CD14-positive monocyte (primary cell): ENCODE measurements at regions not wholly inside any gene's neighbourhood (a gene's known extent, or its start where the extent isn't known, plus 50 kb on each side); places are given as distances from the start of the nearest gene placed in this dataset.

ENCODE experiments used
- DNase-seq, 3 donors: peaks; one replicate each; pipeline ENCODE4 v3.0.0-alpha.2; 2011 to 2022
- H2AFZ ChIP-seq: 2 replicates; pipeline ENCODE4 v1.6.0; 2012; ENCODE audit warnings: mild to moderate bottlenecking, low read depth, low read length, inconsistent platforms; ENCODE audit not compliant: insufficient read depth, poor library complexity, severe bottlenecking
- H3K27ac ChIP-seq, 2 donors: 1 replicate in 1 of 2; 2 replicates in 1 of 2; pipeline ENCODE4 v1.5.1; 2012 to 2013; ENCODE audit warnings: low read length in 2 of 2, control low read depth in 1 of 2, inconsistent platforms in 1 of 2, low read depth in 1 of 2, mild to moderate bottlenecking in 1 of 2
- H3K27me3 ChIP-seq, 2 donors: one replicate each; pipeline versions ENCODE4 v1.6.0 to v1.6.1; 2011 to 2013; ENCODE audit warnings: low read length in 2 of 2; ENCODE audit not compliant: control insufficient read depth in 2 of 2, insufficient read depth in 2 of 2
- H3K36me3 ChIP-seq, 2 donors: replicated peaks in 1 of 2; 1 replicate in 1 of 2; 2 replicates in 1 of 2; pipeline versions ENCODE4 v1.5.1 to v1.6.1; 2012 to 2013; ENCODE audit warnings: low read length in 2 of 2, control low read depth in 1 of 2, inconsistent platforms in 1 of 2, mild to moderate bottlenecking in 1 of 2; ENCODE audit not compliant: insufficient read depth in 2 of 2, control insufficient read depth in 1 of 2
- H3K4me1 ChIP-seq, 2 donors: 1 replicate in 1 of 2; 2 replicates in 1 of 2; pipeline versions ENCODE4 v1.5.1 to v1.6.1; 2012 to 2013; ENCODE audit warnings: low read length in 2 of 2, control low read depth in 1 of 2, inconsistent platforms in 1 of 2, mild to moderate bottlenecking in 1 of 2, moderate library complexity in 1 of 2; ENCODE audit not compliant: insufficient read depth in 2 of 2, control insufficient read depth in 1 of 2
- H3K4me2 ChIP-seq: replicated peaks from 2 replicates; pipeline ENCODE3; 2012; ENCODE audit warnings: low read length, moderate library complexity, mild to moderate bottlenecking; ENCODE audit not compliant: poor library complexity, severe bottlenecking; ENCODE audit errors: extremely low read depth
- H3K4me3 ChIP-seq, 3 experiments: fragments of 200-600 bp in 1 of 3; sonication (generic) in 1 of 3; replicated peaks in 1 of 3; 1 replicate in 2 of 3; 2 replicates in 1 of 3; pipeline ENCODE4 v1.5.1; 2011 to 2013; ENCODE audit warnings: low read length in 3 of 3, mild to moderate bottlenecking in 3 of 3, control low read depth in 2 of 3, low read depth in 2 of 3, inconsistent platforms in 1 of 3, moderate library complexity in 1 of 3
- H3K79me2 ChIP-seq: 2 replicates; pipeline ENCODE4 v1.6.0; 2012; ENCODE audit warnings: mild to moderate bottlenecking, control low read depth, inconsistent platforms, low read length, moderate library complexity; ENCODE audit not compliant: insufficient read depth
- H3K9ac ChIP-seq: 2 replicates; pipeline ENCODE4 v1.6.0; 2017; ENCODE audit warnings: low read length, mild to moderate bottlenecking; ENCODE audit not compliant: insufficient read depth, poor library complexity, severe bottlenecking
- H3K9me3 ChIP-seq, 2 donors: replicated peaks in 1 of 2; 1 replicate in 1 of 2; 2 replicates in 1 of 2; pipeline versions ENCODE4 v1.5.1 to v1.6.1; 2012 to 2013; ENCODE audit warnings: low read length in 2 of 2, control low read depth in 1 of 2; ENCODE audit not compliant: control insufficient read depth in 1 of 2, insufficient read depth in 1 of 2
- H4K20me1 ChIP-seq: 2 replicates; pipeline ENCODE4 v1.6.0; 2012; ENCODE audit warnings: mild to moderate bottlenecking, low read length, control low read depth, moderate library complexity; ENCODE audit not compliant: insufficient read depth
- H3K27ac Mint-ChIP-seq, 7 donors: one replicate each; pipeline ENCODE4 v1.8.0; 2020; ENCODE audit warnings: mild to moderate bottlenecking in 7 of 7, mixed read lengths in 7 of 7, moderate library complexity in 6 of 7, inconsistent platforms in 2 of 7
- H3K27me3 Mint-ChIP-seq, 3 donors: one replicate each; pipeline ENCODE4 v1.8.0; 2021 to 2022; ENCODE audit warnings: low read depth in 3 of 3, mild to moderate bottlenecking in 3 of 3, mixed read lengths in 3 of 3, moderate library complexity in 3 of 3, inconsistent platforms in 1 of 3
- H3K36me3 Mint-ChIP-seq, 2 donors: one replicate each; pipeline ENCODE4 v1.8.0; 2020; ENCODE audit warnings: mixed read lengths in 2 of 2, inconsistent platforms in 1 of 2, mild to moderate bottlenecking in 1 of 2
- H3K4me1 Mint-ChIP-seq: one replicate; pipeline ENCODE4 v1.8.0; 2020; ENCODE audit warnings: mild to moderate bottlenecking, mixed read lengths
- H3K4me3 Mint-ChIP-seq, 2 donors: one replicate each; pipeline ENCODE4 v1.8.0; 2020; ENCODE audit warnings: mild to moderate bottlenecking in 2 of 2, mixed read lengths in 2 of 2, moderate library complexity in 1 of 2
- H3K9me3 Mint-ChIP-seq, 7 donors: one replicate each; pipeline ENCODE4 v1.8.0; 2020 to 2022; ENCODE audit warnings: mixed read lengths in 7 of 7, mild to moderate bottlenecking in 6 of 7, moderate library complexity in 6 of 7, inconsistent platforms in 2 of 7
- CTCF ChIP-seq: fragments of 200-600 bp; IDR thresholded peaks from one replicate; pipeline ENCODE4 v1.8.0; 2022; ENCODE audit warnings: antibody characterized with exemption, mild to moderate bottlenecking
- WGBS: methylation state at CpG from one replicate; pipeline ENCODE4 v1.1.5; 2013; ENCODE audit warnings: missing lambda C conversion rate; ENCODE audit not compliant: insufficient coverage; 5-methylcytosine and 5-hydroxymethylcytosine counted together
- intact Hi-C, 2 donors: fragments of 100-400 bp; cut with micrococcal nuclease; formaldehyde crosslinking; loops; one replicate each; pipeline versions ENCODE4 v1.15.0 to v1.15.1; 2023

- Histone ChIP-seq H4K20me1 (no peaks in the 10 kb centered on the region), H3K27ac (no peak overlapping the region), H3K4me3 (no peak overlapping the region), H3K79me2 (no peaks in the 10 kb centered on the region), H3K4me1 (no peaks in the 10 kb centered on the region), H3K4me2 (no peak overlapping the region), H2AFZ (no peak overlapping the region), H3K36me3 (no peaks in the 10 kb centered on the region), H3K9me3 (no peaks in the 10 kb centered on the region), H3K27me3 (no peaks in the 10 kb centered on the region), H3K9ac (no peak overlapping the region)
- intact Hi-C loops = no loop called here
- no peak for DNase-seq
- Mint-ChIP-seq H3K27ac (no peak overlapping the region), H3K27me3 (no peaks in the 10 kb centered on the region), H3K36me3 (no peaks in the 10 kb centered on the region), H3K9me3 (peaks cover 0 to 4% (median 0%) of the 10 kb centered on the region in 7 donors), H3K4me1 (no peaks in the 10 kb centered on the region), H3K4me3 (no peak overlapping the region)
- no peak for TF ChIP-seq CTCF
Measured at GRCh38 chr3:75035146-75035545, 420.7 kb upstream of the CNTN3 start.

GRCh38 chr3:75042941-75043340, 428.5 kb upstream of the CNTN3 start:
- no CpG with 5 or more reads among the region's 2 CpGs for WGBS
- H3K27me3 Mint-ChIP-seq = no peaks in the 10 kb centered on the region
- no peak overlapping the region for H3K27ac Mint-ChIP-seq
- H3K4me1 Mint-ChIP-seq = no peaks in the 10 kb centered on the region
- intact Hi-C loops = no loop called here
- H3K36me3 ChIP-seq = no peaks in the 10 kb centered on the region
- H3K36me3 Mint-ChIP-seq = no peaks in the 10 kb centered on the region
- H3K9ac ChIP-seq = no peak overlapping the region
- H3K79me2 ChIP-seq = no peaks in the 10 kb centered on the region
- H3K27ac ChIP-seq = no peak overlapping the region
- peaks cover 19 to 22% of the 10 kb centered on the region in 2 donors for H3K9me3 ChIP-seq
- H3K4me2 ChIP-seq = no peak overlapping the region
- H3K9me3 Mint-ChIP-seq = peaks cover 7 to 17% (median 7%) of the 10 kb centered on the region in 7 donors
- no peak overlapping the region for H3K4me3 Mint-ChIP-seq
- no peak for TF ChIP-seq CTCF
- no peaks in the 10 kb centered on the region for H3K27me3 ChIP-seq
- H4K20me1 ChIP-seq = no peaks in the 10 kb centered on the region
- H3K4me1 ChIP-seq = no peaks in the 10 kb centered on the region
- H2AFZ ChIP-seq = no peak overlapping the region
- no peak overlapping the region for H3K4me3 ChIP-seq
- DNase-seq = no peak
